SU-DHL-6 (cell line): ENCODE measurements at regions not wholly inside any gene's neighbourhood (a gene's known extent, or its start where the extent isn't known, plus 50 kb on each side); places are given as distances from the start of the nearest gene placed in this dataset.

Source experiments
- EZH2phosphoT487 ChIP-seq: fragments of 200-600 bp; sonication (generic), shearing (Covaris generic); conservative IDR thresholded peaks from 2 replicates; pipeline ENCODE4 v1.6.1; 2018; ENCODE audit warnings: mild to moderate bottlenecking, antibody characterized with exemption, low read length, moderate library complexity, mixed read lengths
- TF ChIP-seq, protein P1 (sequence below): fragments of 200-600 bp; sonication (generic); IDR thresholded peaks from one replicate; pipeline ENCODE4 v1.5.1; 2017; ENCODE audit warnings: antibody characterized with exemption, mild to moderate bottlenecking, low read length, moderate library complexity; ENCODE audit not compliant: insufficient read depth, poor library complexity, severe bottlenecking

DNA sequence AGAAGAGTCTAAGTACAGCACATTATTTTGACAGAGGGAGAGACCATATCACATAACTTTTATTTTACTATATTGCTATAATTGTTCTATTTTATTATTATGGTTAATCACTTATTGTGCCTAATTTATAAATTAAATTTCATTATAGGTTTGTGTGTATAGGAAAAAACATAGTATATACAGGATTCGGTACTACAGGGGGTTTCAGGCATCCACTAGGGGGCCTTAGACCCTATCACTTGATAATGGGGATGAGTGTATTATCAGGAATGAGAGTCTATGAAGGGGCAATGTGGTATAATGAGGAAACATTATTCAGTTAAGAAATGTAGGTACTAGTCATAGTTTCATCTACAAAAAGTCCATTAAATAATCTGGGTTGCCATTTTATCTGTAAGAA, 833.1 kb downstream of the C4orf33 start:
- TF ChIP-seq, protein P1, sequence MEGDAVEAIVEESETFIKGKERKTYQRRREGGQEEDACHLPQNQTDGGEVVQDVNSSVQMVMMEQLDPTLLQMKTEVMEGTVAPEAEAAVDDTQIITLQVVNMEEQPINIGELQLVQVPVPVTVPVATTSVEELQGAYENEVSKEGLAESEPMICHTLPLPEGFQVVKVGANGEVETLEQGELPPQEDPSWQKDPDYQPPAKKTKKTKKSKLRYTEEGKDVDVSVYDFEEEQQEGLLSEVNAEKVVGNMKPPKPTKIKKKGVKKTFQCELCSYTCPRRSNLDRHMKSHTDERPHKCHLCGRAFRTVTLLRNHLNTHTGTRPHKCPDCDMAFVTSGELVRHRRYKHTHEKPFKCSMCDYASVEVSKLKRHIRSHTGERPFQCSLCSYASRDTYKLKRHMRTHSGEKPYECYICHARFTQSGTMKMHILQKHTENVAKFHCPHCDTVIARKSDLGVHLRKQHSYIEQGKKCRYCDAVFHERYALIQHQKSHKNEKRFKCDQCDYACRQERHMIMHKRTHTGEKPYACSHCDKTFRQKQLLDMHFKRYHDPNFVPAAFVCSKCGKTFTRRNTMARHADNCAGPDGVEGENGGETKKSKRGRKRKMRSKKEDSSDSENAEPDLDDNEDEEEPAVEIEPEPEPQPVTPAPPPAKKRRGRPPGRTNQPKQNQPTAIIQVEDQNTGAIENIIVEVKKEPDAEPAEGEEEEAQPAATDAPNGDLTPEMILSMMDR = no peak
- no peak for TF ChIP-seq EZH2phosphoT487
